SK-N-SH (cell line): ENCODE measurements at regions not wholly inside any gene's neighbourhood (a gene's known extent, or its start where the extent isn't known, plus 50 kb on each side); places are given as distances from the start of the nearest gene placed in this dataset.

Experiments used
- CTCF ChIA-PET: fragments of 300-600, 350-600 bp; formaldehyde crosslinking; extraction: SDS; loops from one replicate; lab custom pipeline; 2021; lab: Yijun Ruan, JAX
- POLR2A ChIA-PET: fragments of 350-600 bp; sonication (Branson Sonifier 250); formaldehyde crosslinking; extraction: SDS; loops from one replicate; lab custom pipeline; 2020; ENCODE audit warnings: antibody characterized with exemption, inconsistent platforms; lab: Yijun Ruan, JAX
- DNase-seq: peaks from one replicate; pipeline ENCODE4 v3.0.0; 2012
- H2AFZ ChIP-seq: fragments of 200-600 bp; sonication (generic); 2 replicates; pipeline ENCODE4 v1.8.1; 2016; ENCODE audit warnings: antibody characterized with exemption, mild to moderate bottlenecking, low read depth
- H3F3A ChIP-seq: fragments of 200-600 bp; sonication (generic); replicated peaks from 2 replicates; pipeline ENCODE3; 2016; ENCODE audit warnings: antibody characterized with exemption, mild to moderate bottlenecking; ENCODE audit not compliant: insufficient read depth
- H3K27ac ChIP-seq, 2 experiments: fragments of 200-500 bp in 1 of 2; fragments of 200-600 bp in 1 of 2; sonication (Bioruptor generic) in 1 of 2; sonication (generic), shearing (Covaris generic) in 1 of 2; 2 replicates each; pipeline versions ENCODE4 v1.5.1 to v1.6.1; 2014 to 2016; ENCODE audit warnings: low read depth in 2 of 2, inconsistent platforms in 1 of 2, low read length in 1 of 2, mild to moderate bottlenecking in 1 of 2, mixed read lengths in 1 of 2
- H3K27me3 ChIP-seq: fragments of 200-600 bp; sonication (generic), shearing (Covaris generic); 2 replicates; pipeline ENCODE4 v1.6.1; 2016; ENCODE audit warnings: mixed run types; ENCODE audit not compliant: insufficient read depth
- H3K36me3 ChIP-seq, 2 experiments: fragments of 200-500 bp in 1 of 2; fragments of 200-600 bp in 1 of 2; sonication (Bioruptor generic) in 1 of 2; sonication (generic) in 1 of 2; replicated peaks in 1 of 2; 2 replicates each; pipeline versions ENCODE3 to v1.5.1; 2014 to 2016; ENCODE audit warnings: low read length in 1 of 2, mild to moderate bottlenecking in 1 of 2; ENCODE audit not compliant: insufficient read depth in 2 of 2, control insufficient read depth in 1 of 2
- H3K4me1 ChIP-seq, 2 experiments: fragments of 200-500 bp in 1 of 2; fragments of 200-600 bp in 1 of 2; sonication (Bioruptor generic) in 1 of 2; sonication (generic), shearing (Covaris generic) in 1 of 2; 2 replicates each; pipeline versions ENCODE4 v1.5.1 to v1.6.1; 2014 to 2016; ENCODE audit warnings: low read depth in 1 of 2, low read length in 1 of 2, mixed run types in 1 of 2; ENCODE audit not compliant: insufficient read depth in 2 of 2, control insufficient read depth in 1 of 2
- H3K4me2 ChIP-seq: fragments of 200-600 bp; sonication (generic), shearing (Covaris generic); 2 replicates; pipeline ENCODE4 v1.6.1; 2017; ENCODE audit warnings: mixed run types
- H3K4me3 ChIP-seq, 2 experiments: fragments of 200-500 bp in 1 of 2; fragments of 200-600 bp in 1 of 2; sonication (Bioruptor generic) in 1 of 2; sonication (generic), shearing (Covaris generic) in 1 of 2; 2 replicates each; pipeline versions ENCODE4 v1.5.1 to v1.8.1; 2014 to 2016; ENCODE audit warnings: low read depth in 2 of 2, inconsistent platforms in 1 of 2, low read length in 1 of 2, mild to moderate bottlenecking in 1 of 2, mixed read lengths in 1 of 2, moderate library complexity in 1 of 2
- H3K79me2 ChIP-seq: fragments of 200-600 bp; sonication (generic); 2 replicates; pipeline ENCODE4 v1.8.1; 2017; ENCODE audit warnings: mild to moderate bottlenecking; ENCODE audit not compliant: insufficient read depth
- H3K9ac ChIP-seq: fragments of 200-600 bp; sonication (generic); 2 replicates; pipeline ENCODE4 v1.6.1; 2017; ENCODE audit warnings: mixed run types
- H3K9me2 ChIP-seq: fragments of 200-600 bp; sonication (generic); 2 replicates; pipeline ENCODE4 v1.6.1; 2017; ENCODE audit warnings: mixed run types
- H3K9me3 ChIP-seq: fragments of 200-600 bp; sonication (generic); 2 replicates; pipeline ENCODE4 v1.6.1; 2017; ENCODE audit warnings: mixed run types, mild to moderate bottlenecking, moderate library complexity
- H4K20me1 ChIP-seq: fragments of 200-600 bp; sonication (generic); 2 replicates; pipeline ENCODE4 v1.6.1; 2017; ENCODE audit warnings: mild to moderate bottlenecking, mixed run types; ENCODE audit not compliant: insufficient read depth
- CHD2 ChIP-seq: fragments of 150-350 bp; IDR thresholded peaks from 2 replicates; pipeline ENCODE4 v1.6.1; 2018; ENCODE audit warnings: low read length; ENCODE audit not compliant: partially characterized antibody
- EZH2phosphoT487 ChIP-seq: fragments of 200-600 bp; sonication (generic); IDR thresholded peaks from 2 replicates; pipeline ENCODE4 v1.6.1; 2017; ENCODE audit warnings: low read depth, mixed run types, mild to moderate bottlenecking, antibody characterized with exemption, moderate library complexity, borderline replicate concordance
- FOXM1 ChIP-seq: IDR thresholded peaks from 2 replicates; pipeline ENCODE4 v1.4.0; 2012; ENCODE audit warnings: low read depth, mild to moderate bottlenecking
- GABPA ChIP-seq: IDR thresholded peaks from 2 replicates; pipeline ENCODE4 v1.4.0; 2012; ENCODE audit warnings: low read depth, mild to moderate bottlenecking
- GATA2 ChIP-seq: sonication (generic); formaldehyde crosslinking; IDR thresholded peaks from 2 replicates; pipeline ENCODE4 v1.5.0; 2020; ENCODE audit warnings: mild to moderate bottlenecking, missing genetic modification reagents
- JUND ChIP-seq: IDR thresholded peaks from 2 replicates; pipeline ENCODE4 v1.4.0; 2012
- MAX ChIP-seq: IDR thresholded peaks from 2 replicates; pipeline ENCODE4 v1.4.0; 2012; ENCODE audit warnings: low read depth
- MXI1 ChIP-seq: IDR thresholded peaks from 2 replicates; pipeline ENCODE4 v1.6.1; 2012; ENCODE audit warnings: mild to moderate bottlenecking, low read depth, low read length, improper control_type of control experiment
- NRF1 ChIP-seq: IDR thresholded peaks from 2 replicates; pipeline ENCODE4 v1.6.1; 2012; ENCODE audit warnings: low read depth, mild to moderate bottlenecking, low read length
- PBX3 ChIP-seq: IDR thresholded peaks from 2 replicates; pipeline ENCODE4; 2012
- POLR2AphosphoS5 ChIP-seq: IDR thresholded peaks from 2 replicates; pipeline ENCODE4 v1.6.1; 2012; ENCODE audit warnings: low read depth, low read length
- RFX5 ChIP-seq: IDR thresholded peaks from 2 replicates; pipeline ENCODE4 v1.6.1; 2012; ENCODE audit warnings: mild to moderate bottlenecking, improper control_type of control experiment, low read length
- RXRA ChIP-seq: IDR thresholded peaks from 2 replicates; pipeline ENCODE4 v1.4.0; 2012; ENCODE audit warnings: low read depth, mild to moderate bottlenecking, borderline replicate concordance
- SIN3A ChIP-seq: IDR thresholded peaks from 2 replicates; pipeline ENCODE4 v1.6.1; 2012; ENCODE audit warnings: low read depth, mild to moderate bottlenecking, low read length, moderate library complexity, borderline replicate concordance
- SMC3 ChIP-seq: IDR thresholded peaks from 2 replicates; pipeline ENCODE4 v1.6.1; 2012; ENCODE audit warnings: low read depth, low read length, improper control_type of control experiment
- TCF12 ChIP-seq: IDR thresholded peaks from 2 replicates; pipeline ENCODE4 v1.4.0; 2012
- TEAD4 ChIP-seq: IDR thresholded peaks from 2 replicates; pipeline ENCODE4 v1.4.0; 2012; ENCODE audit warnings: mild to moderate bottlenecking, borderline replicate concordance; ENCODE audit not compliant: insufficient read depth
- USF1 ChIP-seq: IDR thresholded peaks from 2 replicates; pipeline ENCODE4 v1.4.0; 2012; ENCODE audit warnings: low read depth, borderline replicate concordance
- USF2 ChIP-seq: fragments of 150-350 bp; IDR thresholded peaks from 2 replicates; pipeline ENCODE4 v1.6.1; 2017; ENCODE audit warnings: antibody characterized with exemption, low read length, low read depth, borderline replicate concordance
- YY1 ChIP-seq: IDR thresholded peaks from 2 replicates; pipeline ENCODE4 v1.4.0; 2012; ENCODE audit warnings: low read depth, mild to moderate bottlenecking
- WGBS: methylation state at CpG from one replicate; pipeline ENCODE4 v1.1.6; 2017; ENCODE audit warnings: low lambda C conversion rate; 5-methylcytosine and 5-hydroxymethylcytosine counted together

- no peak overlapping the region for H3K4me3 ChIP-seq
- no peak overlapping the region for H3K9ac ChIP-seq
- no peaks in the 10 kb centered on the region for H4K20me1 ChIP-seq
- no peak overlapping the region for H2AFZ ChIP-seq
- CTCF ChIA-PET, result no interaction called here
- H3K4me2 ChIP-seq, result no peak overlapping the region
- WGBS, result 61% methylated on average over 1 of the region's 1 CpG
- no peak for DNase-seq
- no peaks in the 10 kb centered on the region for H3K36me3 ChIP-seq
- H3K27me3 ChIP-seq, result no peaks in the 10 kb centered on the region
- H3K4me1 ChIP-seq, result no peaks in the 10 kb centered on the region
- no peaks in the 10 kb centered on the region for H3K9me3 ChIP-seq
- no peak for TF ChIP-seq SMC3
- no peak for TF ChIP-seq CHD2
- TF ChIP-seq SIN3A, result no peak
- TF ChIP-seq MXI1, result no peak
- TF ChIP-seq MAX, result no peak
- TF ChIP-seq USF2, result no peak
- TF ChIP-seq RFX5, result no peak
- TF ChIP-seq TCF12, result no peak
- no peaks in the 10 kb centered on the region for H3K9me2 ChIP-seq
- H3K79me2 ChIP-seq, result no peaks in the 10 kb centered on the region
- H3F3A ChIP-seq, result no peaks in the 10 kb centered on the region
- POLR2A ChIA-PET, result no interaction called here
- H3K27ac ChIP-seq, result no peak overlapping the region
Observed at GRCh38 chr3:67289626-67290025, 291.5 kb downstream of the KBTBD8 start.

- no peaks in the 10 kb centered on the region for H3K9me2 ChIP-seq
- H3K36me3 ChIP-seq, result no peaks in the 10 kb centered on the region
- no peaks in the 10 kb centered on the region for H3K4me1 ChIP-seq
- no peak overlapping the region for H3K27ac ChIP-seq
- H4K20me1 ChIP-seq, result no peaks in the 10 kb centered on the region
- TF ChIP-seq POLR2AphosphoS5, result no peak
- no peak for TF ChIP-seq NRF1
- TF ChIP-seq YY1, result no peak
- no peak for TF ChIP-seq SMC3
- TF ChIP-seq USF2, result no peak
- no peak for TF ChIP-seq JUND
- no peak for TF ChIP-seq CHD2
- no peak for TF ChIP-seq TEAD4
- TF ChIP-seq FOXM1, result no peak
- no peak for TF ChIP-seq RFX5
- TF ChIP-seq GABPA, result no peak
- no peak for TF ChIP-seq MXI1
- TF ChIP-seq EZH2phosphoT487, result no peak
- TF ChIP-seq GATA2 (CRISPR knock-in tag), result no peak
- no peak for TF ChIP-seq PBX3
- no peak for TF ChIP-seq USF1
- no peak for TF ChIP-seq MAX
- no peak for TF ChIP-seq RXRA
- ChIA-PET POLR2A (no interaction called here), CTCF (interaction anchor here (0.7 kb wide), 1 partner anchor 1342 kb away, joined by 3 read pairs; no protein-coding TSS in a partner anchor)
- H3K79me2 ChIP-seq, result no peaks in the 10 kb centered on the region
- DNase-seq, result no peak
- no peaks in the 10 kb centered on the region for H3K9me3 ChIP-seq
- no peak overlapping the region for H3K4me3 ChIP-seq
- no peak overlapping the region for H3K4me2 ChIP-seq
- H2AFZ ChIP-seq, result no peak overlapping the region
- no peak overlapping the region for H3K9ac ChIP-seq
- H3F3A ChIP-seq, result no peaks in the 10 kb centered on the region
- H3K27me3 ChIP-seq, result no peaks in the 10 kb centered on the region
- WGBS, result 30% methylated on average over 4 of the region's 4 CpGs
Observed at GRCh38 chr3:67290438-67290837, 292.3 kb downstream of the KBTBD8 start.
